ENCODE measurements at regions not wholly inside any gene's neighbourhood (a gene's known extent, or its start where the extent isn't known, plus 50 kb on each side); places are given as distances from the start of the nearest gene placed in this dataset.
A peak's percentile ranks its signal among the peaks of the same experiment; 100 is the strongest.

DNA sequence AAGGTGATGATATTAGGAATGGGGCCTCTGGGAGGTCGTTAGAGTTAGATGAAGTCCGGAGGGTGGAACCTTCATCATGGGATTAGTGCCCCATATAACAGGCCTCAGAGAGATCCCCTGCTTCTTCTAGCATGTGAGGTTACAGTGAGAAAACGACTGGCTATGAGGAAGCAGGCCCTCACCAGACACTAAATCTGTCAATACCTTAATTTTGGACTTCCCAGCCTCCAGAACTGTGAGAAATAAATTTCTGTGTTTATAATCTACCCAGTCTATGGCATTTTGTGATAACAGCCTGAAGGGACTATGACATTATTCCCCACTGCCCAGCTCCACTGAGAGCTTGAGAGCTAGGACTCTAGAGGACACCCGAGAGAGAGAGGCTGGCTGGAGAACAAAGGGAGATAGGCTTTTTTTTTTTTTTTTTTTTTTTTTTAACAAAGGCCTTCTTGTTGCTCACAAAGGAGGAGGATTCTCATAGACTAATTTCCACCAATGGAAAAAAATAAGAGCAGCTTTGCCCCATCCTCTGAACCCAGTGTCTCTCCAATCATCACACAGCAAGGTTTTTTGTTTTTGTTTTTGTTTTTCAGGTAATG, 87.8 kb upstream of the EEA1 start:
- TF ChIP-seq, protein P1, sequence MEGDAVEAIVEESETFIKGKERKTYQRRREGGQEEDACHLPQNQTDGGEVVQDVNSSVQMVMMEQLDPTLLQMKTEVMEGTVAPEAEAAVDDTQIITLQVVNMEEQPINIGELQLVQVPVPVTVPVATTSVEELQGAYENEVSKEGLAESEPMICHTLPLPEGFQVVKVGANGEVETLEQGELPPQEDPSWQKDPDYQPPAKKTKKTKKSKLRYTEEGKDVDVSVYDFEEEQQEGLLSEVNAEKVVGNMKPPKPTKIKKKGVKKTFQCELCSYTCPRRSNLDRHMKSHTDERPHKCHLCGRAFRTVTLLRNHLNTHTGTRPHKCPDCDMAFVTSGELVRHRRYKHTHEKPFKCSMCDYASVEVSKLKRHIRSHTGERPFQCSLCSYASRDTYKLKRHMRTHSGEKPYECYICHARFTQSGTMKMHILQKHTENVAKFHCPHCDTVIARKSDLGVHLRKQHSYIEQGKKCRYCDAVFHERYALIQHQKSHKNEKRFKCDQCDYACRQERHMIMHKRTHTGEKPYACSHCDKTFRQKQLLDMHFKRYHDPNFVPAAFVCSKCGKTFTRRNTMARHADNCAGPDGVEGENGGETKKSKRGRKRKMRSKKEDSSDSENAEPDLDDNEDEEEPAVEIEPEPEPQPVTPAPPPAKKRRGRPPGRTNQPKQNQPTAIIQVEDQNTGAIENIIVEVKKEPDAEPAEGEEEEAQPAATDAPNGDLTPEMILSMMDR (IDR thresholded peaks at IDR 0.05): no peak
- Mint-ChIP-seq H3K4me1 (peaks cover 40% of the 10 kb centered on the region), H3K4me3 (no peak overlapping the region), H3K27ac (no peak overlapping the region), H3K36me3 (ENCODE audit: low read depth) (no peaks in the 10 kb centered on the region), H3K9me3 (no peaks in the 10 kb centered on the region), H3K27me3 (ENCODE audit: low read depth, poor library complexity) (no peaks in the 10 kb centered on the region)
- no peak for DNase-seq

DNA sequence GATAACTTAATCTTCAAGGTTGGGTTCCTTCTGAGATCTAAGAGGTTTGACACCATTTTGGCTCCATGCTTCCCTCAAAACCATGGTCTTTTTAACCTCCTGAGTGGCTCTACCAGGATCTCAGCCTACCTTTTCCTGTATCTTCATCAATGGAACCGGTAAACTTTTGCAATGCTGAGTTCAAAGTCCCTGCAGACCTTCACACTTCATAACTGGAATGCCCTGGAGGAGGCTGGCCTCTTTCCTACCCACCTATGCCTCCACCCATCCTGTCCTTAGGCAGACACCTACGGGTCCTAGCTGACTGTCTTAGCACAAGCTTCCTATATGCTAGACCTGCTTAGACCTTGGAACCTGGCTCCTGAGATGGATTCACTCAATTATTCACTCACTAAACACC, 89.5 kb upstream of the EEA1 start:
- H3K36me3 Mint-ChIP-seq (ENCODE audit: low read depth): no peaks in the 10 kb centered on the region
- DNase-seq: no peak
- no peak overlapping the region for H3K4me3 Mint-ChIP-seq
- H3K9me3 Mint-ChIP-seq: no peaks in the 10 kb centered on the region
- TF ChIP-seq, protein P1 (IDR thresholded peaks at IDR 0.05): no peak
- no peak overlapping the region for H3K27ac Mint-ChIP-seq
- H3K27me3 Mint-ChIP-seq (ENCODE audit: low read depth, poor library complexity): no peaks in the 10 kb centered on the region
- H3K4me1 Mint-ChIP-seq: peaks cover 40% of the 10 kb centered on the region

DNA sequence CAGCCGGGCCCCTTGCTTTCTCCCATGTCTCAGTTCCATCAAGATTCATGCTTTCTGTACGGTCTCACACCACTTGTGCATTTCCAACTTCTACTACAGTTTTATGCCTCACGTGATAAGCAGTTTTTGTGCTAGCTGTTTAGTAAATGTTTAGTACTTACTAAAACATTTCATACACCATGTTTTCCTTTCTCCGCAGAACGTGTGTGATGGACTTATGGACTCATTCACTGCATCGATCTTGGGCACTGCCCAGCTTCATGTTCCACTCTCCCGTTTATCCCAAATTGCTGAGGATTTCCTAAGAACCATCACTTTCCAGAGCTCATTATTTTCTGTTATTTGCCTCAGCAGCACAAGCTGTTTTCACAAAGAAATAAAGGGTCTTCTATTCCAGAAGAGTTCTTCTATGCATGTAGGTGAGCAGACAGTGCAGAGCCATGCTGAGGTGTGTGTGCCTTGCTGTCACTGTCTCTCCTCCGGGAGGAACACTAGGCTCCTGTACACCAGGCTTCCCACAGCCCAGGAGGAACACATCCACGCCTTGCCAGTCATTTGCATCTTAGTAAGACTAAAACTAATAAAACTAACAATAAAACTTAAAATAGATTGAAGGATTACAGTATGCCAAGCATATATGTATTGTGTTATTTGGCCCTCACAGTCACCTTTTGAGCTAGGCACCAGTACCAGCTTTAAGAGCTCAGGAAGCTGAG, 90.3 kb upstream of the EEA1 start:
- TF ChIP-seq, protein P1 (IDR thresholded peaks at IDR 0.05): no peak
- Mint-ChIP-seq H3K4me1 (peaks cover 36% of the 10 kb centered on the region), H3K27me3 (ENCODE audit: low read depth, poor library complexity) (no peaks in the 10 kb centered on the region), H3K27ac (no peak overlapping the region), H3K9me3 (no peaks in the 10 kb centered on the region), H3K36me3 (ENCODE audit: low read depth) (no peaks in the 10 kb centered on the region), H3K4me3 (no peak overlapping the region)
- no peak for DNase-seq

GRCh38 chr12:93019975-93020630, 91.0 kb upstream of the EEA1 start:
- Mint-ChIP-seq H3K36me3 (ENCODE audit: low read depth) (no peaks in the 10 kb centered on the region), H3K9me3 (no peaks in the 10 kb centered on the region), H3K4me1 (peaks cover 32% of the 10 kb centered on the region), H3K27me3 (ENCODE audit: low read depth, poor library complexity) (no peaks in the 10 kb centered on the region), H3K27ac (peak overlapping the region; percentile 38), H3K4me3 (no peak overlapping the region)
- TF ChIP-seq, protein P1 (IDR thresholded peaks at IDR 0.05): no peak
- DNase-seq: no peak

DNA sequence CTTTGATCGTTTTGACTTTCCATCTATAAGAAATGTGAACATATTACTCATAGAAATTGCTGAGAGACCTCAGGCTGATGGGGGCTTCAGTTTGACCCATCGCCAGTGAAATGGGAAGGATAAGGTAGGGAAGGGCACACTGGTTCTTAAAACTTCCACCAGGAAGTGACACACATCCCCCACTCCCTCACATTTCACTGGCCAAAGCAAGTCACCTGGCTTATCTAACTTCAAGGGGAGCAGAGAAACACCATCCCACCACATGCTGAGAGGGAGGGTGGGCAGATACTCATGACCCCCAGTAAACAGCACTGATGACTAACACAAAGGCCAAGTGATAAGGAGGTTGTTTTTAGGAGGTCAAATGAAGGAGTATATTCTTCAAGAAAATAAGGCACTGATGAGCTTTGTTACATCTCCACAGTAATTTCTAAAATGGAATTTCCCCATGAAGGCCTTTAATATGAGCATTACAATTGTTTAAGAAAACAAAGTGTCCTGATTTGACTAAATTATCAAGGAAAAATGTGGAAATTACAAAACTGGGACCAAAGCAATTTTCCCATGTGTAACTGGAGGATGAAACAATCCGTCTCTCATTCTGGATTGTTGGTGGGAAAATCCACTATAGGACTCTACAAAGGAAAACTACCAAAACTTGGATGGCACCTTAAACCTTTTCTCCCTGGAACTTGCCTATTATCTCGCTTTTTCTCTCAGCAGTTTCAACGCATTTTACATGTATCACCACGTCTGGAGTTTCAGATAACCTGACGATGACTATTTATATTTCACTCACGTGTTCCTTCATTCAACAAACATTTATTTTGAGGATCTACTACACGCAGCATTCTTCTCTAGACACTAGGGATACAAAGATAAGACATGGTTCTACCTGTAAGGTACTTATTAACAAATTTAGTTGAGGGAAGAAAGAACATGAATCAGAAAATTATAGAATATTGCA, 91.8 kb upstream of the EEA1 start:
- DNase-seq: no peak
- Mint-ChIP-seq H3K4me3 (no peak overlapping the region), H3K36me3 (ENCODE audit: low read depth) (no peaks in the 10 kb centered on the region), H3K27ac (no peak overlapping the region), H3K9me3 (no peaks in the 10 kb centered on the region), H3K27me3 (ENCODE audit: low read depth, poor library complexity) (no peaks in the 10 kb centered on the region), H3K4me1 (peaks cover 27% of the 10 kb centered on the region)
- TF ChIP-seq, protein P1 (IDR thresholded peaks at IDR 0.05): no peak
